Cardiac fibroblast (primary cell): ENCODE measurements at regions not wholly inside any gene's neighbourhood (a gene's known extent, or its start where the extent isn't known, plus 50 kb on each side); places are given as distances from the start of the nearest gene placed in this dataset.

ENCODE experiments used
- DNase-seq, 2 donors: peaks; one replicate each; pipeline versions ENCODE4 v3.0.0 to v3.0.0-alpha.2; 2010; ENCODE audit warnings: low read depth in 2 of 2
- H3K4me3 ChIP-seq, 2 donors: replicated peaks in 1 of 2; 1 replicate in 1 of 2; 2 replicates in 1 of 2; pipeline ENCODE4 v1.5.1; 2011; ENCODE audit warnings: low read depth in 2 of 2, low read length in 2 of 2, mild to moderate bottlenecking in 2 of 2, moderate library complexity in 1 of 2
- CTCF ChIP-seq: IDR thresholded peaks from one replicate; pipeline ENCODE4 v1.5.1; 2011; ENCODE audit warnings: low read depth, mild to moderate bottlenecking, low read length, inconsistent platforms

GRCh38 chr1:165039996-165040395 is 316.5 kb downstream of the LMX1A start:
- no peak overlapping the region for H3K4me3 ChIP-seq
- DNase-seq: no peak
- no peak for TF ChIP-seq CTCF

- DNase-seq: no peak
- TF ChIP-seq CTCF: no peak
- H3K4me3 ChIP-seq: no peak overlapping the region
Observed at GRCh38 chr1:165036403-165036802, 320.1 kb downstream of the LMX1A start.

- no peak for TF ChIP-seq CTCF
- no peak for DNase-seq
- no peak overlapping the region for H3K4me3 ChIP-seq
Observed at GRCh38 chr1:165034136-165034809, 322.2 kb downstream of the LMX1A start.

GRCh38 chr1:165031001-165031400 is 325.5 kb downstream of the LMX1A start:
- DNase-seq: no peak
- H3K4me3 ChIP-seq: no peak overlapping the region
- no peak for TF ChIP-seq CTCF

- no peak overlapping the region for H3K4me3 ChIP-seq
- no peak for TF ChIP-seq CTCF
- no peak for DNase-seq
Observed at GRCh38 chr1:165025805-165026204, 330.7 kb downstream of the LMX1A start.

GRCh38 chr1:165014753-165015152 is 341.8 kb downstream of the LMX1A start:
- no peak for DNase-seq
- no peak overlapping the region for H3K4me3 ChIP-seq
- TF ChIP-seq CTCF: no peak

- no peak overlapping the region for H3K4me3 ChIP-seq
- TF ChIP-seq CTCF: no peak
- no peak for DNase-seq
Observed at GRCh38 chr1:165011991-165012531, 344.5 kb downstream of the LMX1A start.
